ENCODE measurements at regions not wholly inside any gene's neighbourhood (a gene's known extent, or its start where the extent isn't known, plus 50 kb on each side); places are given as distances from the start of the nearest gene placed in this dataset.

DNA sequence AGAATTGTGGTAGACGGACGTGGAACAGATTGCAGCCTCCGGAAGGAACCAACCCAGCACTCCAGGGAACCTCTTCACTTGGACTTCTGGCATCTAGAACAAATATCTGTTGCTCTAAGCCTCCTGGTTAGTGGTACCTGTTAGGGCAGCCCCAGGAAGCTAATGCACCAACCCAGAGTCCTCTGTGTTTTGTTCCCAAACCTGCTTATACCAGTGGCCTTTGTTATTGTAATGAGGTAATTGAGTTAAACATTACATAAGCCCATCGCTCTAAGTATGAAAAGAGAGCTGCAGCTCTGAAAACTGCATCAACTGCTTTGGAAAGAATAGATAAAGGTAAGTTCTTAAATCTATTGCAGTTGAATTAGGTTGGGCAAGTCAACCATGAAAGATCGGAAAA is 516.7 kb downstream of the NPHP4 start:
- DNase-seq (ENCODE audit: low spot score) = no peak

- no peak for DNase-seq (ENCODE audit: low spot score)
Measured at GRCh38 chr1:5473268-5473667, 519.0 kb downstream of the NPHP4 start.

DNA sequence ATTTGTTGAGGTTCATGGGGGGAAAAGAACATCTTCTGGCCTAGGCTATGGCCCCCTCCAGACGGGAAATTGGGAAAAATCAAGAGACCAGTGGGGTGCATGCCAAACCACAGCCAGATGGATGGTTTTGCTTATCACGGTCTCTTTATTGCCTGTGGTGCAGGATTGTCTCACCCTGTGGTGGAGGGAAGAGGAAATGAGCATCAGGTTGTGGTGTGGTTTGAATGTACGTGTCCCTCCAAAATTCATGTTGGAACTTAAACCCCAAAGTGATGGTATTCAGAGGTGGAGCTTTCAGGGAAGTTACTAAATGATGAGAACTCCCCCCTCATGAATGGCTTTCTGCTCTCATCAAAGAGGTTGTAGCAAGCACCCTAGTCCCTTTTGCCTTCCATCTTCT is 525.7 kb downstream of the NPHP4 start:
- DNase-seq (ENCODE audit: low spot score) = no peak

DNA sequence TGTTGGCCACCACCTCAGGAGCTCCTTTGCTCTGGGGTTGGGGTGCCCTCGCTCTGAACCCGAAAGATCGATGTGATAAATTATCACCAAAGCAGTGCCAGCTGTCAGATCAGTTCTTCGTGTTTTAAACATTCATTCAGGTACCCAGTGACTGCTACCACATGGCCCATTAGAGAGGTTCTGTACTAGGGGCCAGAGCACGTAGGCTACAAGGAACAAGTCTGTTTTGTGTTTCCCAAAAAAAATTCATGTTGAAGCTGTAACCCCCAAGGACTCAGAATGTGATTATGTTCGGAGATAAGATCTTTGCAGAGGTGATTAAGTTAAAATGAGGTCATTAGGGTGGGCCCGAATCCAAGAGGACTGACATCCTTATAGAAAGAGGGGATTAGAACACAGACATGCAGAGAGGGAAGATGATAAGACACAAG is 526.9 kb downstream of the NPHP4 start:
- no peak for DNase-seq (ENCODE audit: low spot score)

GRCh38 chr1:5464366-5464765 is 527.9 kb downstream of the NPHP4 start:
- no peak for DNase-seq (ENCODE audit: low spot score)

GRCh38 chr1:5460974-5461373 is 531.3 kb downstream of the NPHP4 start:
- no peak for DNase-seq (ENCODE audit: low spot score)

GRCh38 chr1:5459839-5460610 is 532.2 kb downstream of the NPHP4 start:
- no peak for DNase-seq (ENCODE audit: low spot score)

DNA sequence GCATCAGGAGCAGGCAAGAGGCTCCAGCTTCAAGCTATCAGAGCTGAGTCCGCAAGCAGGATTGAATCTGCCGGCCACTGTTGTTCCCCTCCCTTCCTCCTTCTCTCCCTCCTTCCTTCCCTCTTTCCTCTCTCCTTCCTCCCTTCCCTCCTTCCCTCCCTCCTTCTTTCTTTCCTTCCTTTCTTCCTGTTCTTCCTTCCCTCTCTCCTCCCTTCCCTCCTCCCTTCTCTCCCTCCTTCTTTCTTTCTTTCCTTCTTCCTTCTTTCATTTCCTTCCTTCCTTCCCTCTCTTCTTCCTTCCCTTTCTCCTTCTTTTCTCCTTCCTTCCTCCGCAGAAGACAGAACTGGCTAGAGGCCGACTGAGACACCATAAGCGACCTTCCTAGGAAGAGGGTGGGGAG is 534.0 kb downstream of the NPHP4 start:
- no peak for DNase-seq (ENCODE audit: low spot score)

DNA sequence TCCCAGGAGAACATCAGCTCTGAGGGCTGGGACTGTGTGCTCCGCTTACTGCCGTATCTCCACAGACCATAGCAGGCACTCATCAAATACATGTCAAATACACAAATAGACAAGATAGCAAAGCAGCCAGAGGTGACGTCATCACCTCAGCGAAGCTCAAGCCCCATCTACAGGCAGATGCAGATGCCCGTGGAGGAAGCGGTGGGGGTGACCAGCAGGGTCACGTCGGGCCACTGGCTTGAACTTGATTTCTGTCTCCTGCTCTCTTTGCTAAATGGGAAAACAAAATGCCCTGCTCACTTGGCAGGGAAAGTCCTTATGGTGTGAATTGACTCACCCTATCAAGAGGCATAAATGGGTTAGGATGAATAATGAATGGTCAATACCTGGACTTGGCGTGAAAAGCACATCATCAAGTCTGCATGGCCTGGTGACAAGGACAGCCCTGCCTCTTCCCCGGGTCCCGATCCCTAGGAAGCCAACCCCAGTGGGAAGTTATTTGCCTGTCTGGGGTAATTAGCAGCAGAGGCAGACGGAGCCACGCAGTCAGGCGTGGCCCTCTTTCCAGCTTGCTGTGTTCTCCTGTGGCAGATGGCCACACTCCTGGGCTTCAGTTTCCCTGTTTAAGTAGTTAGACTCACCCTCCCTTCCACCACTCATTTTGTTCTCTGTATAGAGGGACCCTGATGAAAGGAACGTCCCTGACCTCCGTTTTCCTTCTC is 536.0 kb downstream of the NPHP4 start:
- no peak for DNase-seq (ENCODE audit: low spot score)

- no peak for DNase-seq (ENCODE audit: low spot score)
Measured at GRCh38 chr1:5455651-5456050, 536.6 kb downstream of the NPHP4 start.

- DNase-seq (ENCODE audit: low spot score) = no peak
Measured at GRCh38 chr1:5455056-5455455, 537.2 kb downstream of the NPHP4 start.

DNA sequence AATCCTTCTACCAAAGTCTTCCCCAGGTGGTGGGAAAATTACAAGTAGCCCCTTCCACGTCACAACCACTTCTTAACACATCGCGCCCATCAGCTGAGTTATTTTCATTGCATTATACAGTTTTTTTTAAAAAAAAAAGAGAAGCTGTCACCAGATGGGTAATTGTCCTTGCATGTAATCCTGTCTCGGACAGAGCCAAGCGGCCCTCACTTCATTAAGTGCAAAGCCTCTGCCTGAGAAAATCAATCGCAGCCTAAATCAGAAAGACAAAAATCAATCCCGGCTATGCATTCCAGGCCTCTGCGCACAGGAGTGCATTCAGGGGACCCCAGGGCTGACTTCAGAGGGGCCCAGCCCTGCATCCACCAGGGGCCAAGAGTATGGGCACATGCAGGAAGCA is 538.9 kb downstream of the NPHP4 start:
- DNase-seq (ENCODE audit: low spot score) = no peak

DNA sequence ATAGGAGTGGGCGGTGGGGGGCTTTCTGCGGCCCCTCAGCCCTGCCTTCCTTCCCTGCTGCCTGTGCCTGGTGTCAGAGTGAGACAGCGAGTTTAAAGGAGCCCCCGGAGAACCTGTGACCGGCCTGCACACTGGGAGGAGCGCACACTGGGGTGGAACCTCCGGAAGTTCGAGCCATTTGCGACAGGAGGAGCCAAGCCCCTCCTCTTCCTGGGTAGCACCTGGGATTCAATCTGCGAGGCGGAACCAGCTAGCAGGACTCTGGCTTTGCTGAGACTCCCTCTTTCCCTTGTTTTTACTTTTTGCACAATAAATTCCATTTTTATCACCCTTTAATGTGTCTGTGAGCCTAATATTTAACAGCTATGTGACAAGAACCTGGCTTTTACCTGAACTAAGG is 540.6 kb downstream of the NPHP4 start:
- DNase-seq (ENCODE audit: low spot score) = no peak

DNA sequence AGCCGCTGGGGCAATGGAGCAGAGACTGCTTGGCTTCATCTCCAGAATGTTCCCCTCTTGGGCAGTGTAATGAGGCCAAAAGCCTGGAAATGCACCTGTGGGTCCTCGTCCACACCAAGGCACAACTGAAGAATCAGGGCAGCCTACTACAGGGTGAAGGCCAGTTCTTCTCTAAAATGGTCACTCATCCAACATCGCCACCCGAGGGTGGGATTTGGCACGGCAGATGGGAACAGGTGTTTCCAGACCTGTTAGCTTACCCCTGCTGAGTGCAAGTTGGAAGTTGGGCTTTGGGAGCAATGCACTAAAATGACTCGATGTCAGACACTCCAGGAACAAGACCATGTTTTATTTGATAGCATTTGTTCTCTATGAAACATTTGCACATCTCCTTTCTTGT is 543.7 kb downstream of the NPHP4 start:
- no peak for DNase-seq (ENCODE audit: low spot score)

DNA sequence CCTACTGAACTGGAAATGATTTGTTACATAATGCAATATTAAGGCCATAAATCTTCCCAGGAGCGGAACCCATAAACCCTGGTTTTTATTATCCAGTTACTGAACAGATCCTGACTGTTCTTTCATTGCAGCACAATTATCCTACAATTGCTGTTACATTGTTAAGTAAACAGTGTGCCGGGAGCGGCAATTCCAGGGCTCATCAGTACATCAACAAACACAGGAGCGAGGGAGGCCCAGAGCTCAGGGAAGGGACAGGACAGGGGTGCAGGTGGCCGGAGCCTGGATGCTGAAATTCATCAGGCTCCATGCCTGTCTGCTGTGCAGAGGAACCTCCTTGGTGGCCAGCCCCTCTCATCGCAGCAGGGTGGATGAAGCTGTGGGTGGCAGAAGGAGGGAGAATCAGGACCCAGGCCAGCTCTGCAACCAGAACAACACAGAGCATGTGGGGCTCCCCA is 544.7 kb downstream of the NPHP4 start:
- no peak for DNase-seq (ENCODE audit: low spot score)

GRCh38 chr1:5444396-5444795 is 547.8 kb downstream of the NPHP4 start:
- DNase-seq (ENCODE audit: low spot score) = no peak

GRCh38 chr1:5436808-5437207 is 555.4 kb downstream of the NPHP4 start:
- DNase-seq (ENCODE audit: low spot score) = no peak

DNA sequence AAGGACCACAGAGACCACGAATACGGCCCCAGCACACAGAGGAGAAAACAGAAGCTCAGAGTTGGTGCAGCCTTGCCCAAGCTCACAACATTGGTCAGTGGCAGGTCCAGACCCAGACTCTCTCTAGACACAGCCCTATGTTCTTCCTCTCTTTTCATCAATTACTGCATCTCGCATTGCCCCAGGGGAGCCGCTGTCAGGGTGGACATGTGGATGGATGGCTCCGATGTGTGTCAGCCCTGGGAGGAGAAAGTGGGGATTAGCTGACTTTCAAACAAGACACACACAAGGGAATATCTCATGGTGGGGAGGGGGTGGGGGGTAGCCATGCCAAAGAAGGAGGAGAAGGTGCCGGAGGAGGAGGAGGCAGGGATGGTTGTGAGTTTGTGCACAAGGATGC is 556.8 kb downstream of the NPHP4 start:
- no peak for DNase-seq (ENCODE audit: low spot score)

- DNase-seq (ENCODE audit: low spot score) = no peak
Measured at GRCh38 chr1:5432436-5432835, 559.8 kb downstream of the NPHP4 start.

DNA sequence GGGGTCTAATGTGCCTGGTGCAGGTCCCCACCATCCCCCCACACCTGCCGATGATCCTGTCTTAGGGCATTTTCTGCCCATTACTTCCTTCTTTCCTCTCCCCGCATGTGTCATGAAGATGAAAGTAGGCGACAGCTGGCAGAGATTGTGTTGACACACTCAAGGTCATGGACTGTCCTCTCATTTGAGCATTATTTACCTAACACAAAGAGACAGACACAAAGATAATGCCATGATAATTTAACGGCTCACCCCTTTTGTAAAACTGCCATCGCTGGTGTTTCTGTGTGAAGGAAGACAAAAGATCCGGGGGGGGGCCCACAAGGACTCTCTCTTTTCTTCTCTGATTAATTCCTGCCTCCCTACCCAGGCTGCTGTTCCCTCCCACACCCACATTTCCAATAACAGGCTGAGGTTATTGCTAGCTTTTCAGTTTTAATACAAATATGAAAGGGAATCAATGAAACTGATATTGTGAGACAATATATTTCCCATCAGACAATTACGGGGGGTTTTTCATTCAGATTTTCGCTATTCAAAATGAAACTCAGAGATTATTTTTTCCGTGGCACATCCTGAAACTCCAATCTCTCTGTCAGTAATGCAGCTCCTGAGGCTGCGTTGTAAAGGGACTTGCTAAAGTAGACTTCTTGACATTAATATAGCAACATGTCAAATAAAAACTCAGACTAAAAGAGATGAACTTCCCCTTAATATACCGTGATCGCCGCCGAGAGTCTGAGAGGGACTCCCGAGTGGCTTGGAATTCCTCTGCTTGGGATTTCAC is 561.1 kb downstream of the NPHP4 start:
- DNase-seq (ENCODE audit: low spot score) = no peak

DNA sequence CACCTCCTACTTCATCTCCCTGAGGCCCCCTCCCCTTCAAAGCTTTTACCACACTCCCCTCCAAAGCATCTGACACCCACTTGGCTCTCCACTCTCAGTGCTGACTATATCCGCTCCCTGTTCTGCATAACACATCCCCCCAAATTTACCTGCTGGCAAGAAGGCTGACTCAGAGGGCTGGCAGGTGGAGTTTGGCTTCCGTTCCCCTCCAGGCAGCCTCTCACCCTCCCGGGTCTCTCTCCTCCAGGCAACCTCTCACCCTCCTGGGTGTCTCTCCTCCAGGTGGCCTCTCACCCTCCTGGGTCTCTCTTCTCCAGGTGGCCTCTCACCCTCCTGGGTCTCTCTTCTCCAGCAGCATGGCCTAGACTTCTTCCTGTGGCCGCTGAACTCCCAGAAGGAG is 562.1 kb downstream of the NPHP4 start:
- no peak for DNase-seq (ENCODE audit: low spot score)

DNA sequence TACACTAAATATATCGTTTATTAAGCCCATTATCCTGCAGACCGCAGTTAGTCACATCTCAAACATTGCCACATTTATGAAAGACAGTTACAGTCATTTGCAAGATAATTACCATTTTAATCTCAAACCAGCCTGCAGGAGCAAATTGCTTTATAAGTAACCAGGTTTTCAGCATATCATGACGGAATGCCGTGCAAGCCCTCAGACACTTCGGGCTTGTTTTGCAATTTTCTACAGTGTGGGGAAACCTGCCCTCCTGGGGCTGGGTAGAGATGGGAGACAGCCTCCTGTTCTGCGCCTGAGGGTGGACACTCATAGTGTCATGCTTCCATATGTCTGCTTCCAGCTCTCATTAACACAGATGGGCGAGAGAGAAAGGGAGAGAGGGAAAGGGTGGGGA is 563.9 kb downstream of the NPHP4 start:
- no peak for DNase-seq (ENCODE audit: low spot score)

All from ureter (tissue), 1 donor.